ENCODE measurements at regions not wholly inside any gene's neighbourhood (a gene's known extent, or its start where the extent isn't known, plus 50 kb on each side); places are given as distances from the start of the nearest gene placed in this dataset.
"Not testable (repeated sequence)": the region's sequence is repeated elsewhere in the genome, so short reads cannot be mapped to it uniquely, and the experiment has no call there.

- no peak for TF ChIP-seq CTCF (IDR thresholded peaks at IDR 0.05; ENCODE audit: extremely low read depth, missing control alignments)
These were observed 77.6 kb upstream of the CHD2 start for GRCh38 chr15:92822216-92823144.

GRCh38 chr15:92825985-92826384 is 74.1 kb upstream of the CHD2 start:
- TF ChIP-seq CTCF (IDR thresholded peaks at IDR 0.05; ENCODE audit: extremely low read depth, missing control alignments) = no peak
- no peak for DNase-seq (ENCODE audit: low spot score)

More at GRCh38 chr15:92822216-92823144, 77.6 kb upstream of the CHD2 start:
- no peak for DNase-seq (ENCODE audit: low spot score)

- DNase-seq (ENCODE audit: low spot score) = not testable (repeated sequence)
These were observed 72.1 kb upstream of the CHD2 start for GRCh38 chr15:92827991-92828390.

- no peak for TF ChIP-seq CTCF (IDR thresholded peaks at IDR 0.05; ENCODE audit: extremely low read depth, missing control alignments)
- no peak for DNase-seq (ENCODE audit: low spot score)
These were observed 70.2 kb upstream of the CHD2 start for GRCh38 chr15:92829875-92830274.

GRCh38 chr15:92831336-92831654 is 68.8 kb upstream of the CHD2 start:
- TF ChIP-seq CTCF (IDR thresholded peaks at IDR 0.05; ENCODE audit: extremely low read depth, missing control alignments) = no peak
- no peak for DNase-seq (ENCODE audit: low spot score)

GRCh38 chr15:92831655-92832328 is 68.3 kb upstream of the CHD2 start:
- DNase-seq (ENCODE audit: low spot score) = peak; percentile 87
- TF ChIP-seq CTCF (IDR thresholded peaks at IDR 0.05; ENCODE audit: extremely low read depth, missing control alignments) = no peak

GRCh38 chr15:92833106-92833433 is 67.1 kb upstream of the CHD2 start:
- DNase-seq (ENCODE audit: low spot score) = no peak
- no peak for TF ChIP-seq CTCF (IDR thresholded peaks at IDR 0.05; ENCODE audit: extremely low read depth, missing control alignments)

Data from GM20000 (cell line).